ENCODE measurements at regions not wholly inside any gene's neighbourhood (a gene's known extent, or its start where the extent isn't known, plus 50 kb on each side); places are given as distances from the start of the nearest gene placed in this dataset.
"Not testable (repeated sequence)": the region's sequence is repeated elsewhere in the genome, so short reads cannot be mapped to it uniquely, and the experiment has no call there.

GRCh38 chr20:57813509-57814269 lies 103.9 kb upstream of the PMEPA1 start:
- DNase-seq (ENCODE audit: insufficient read length, low spot score) (no peak), FAIRE-seq (no peak)
- TF ChIP-seq CTCF (IDR thresholded peaks at IDR 0.05; ENCODE audit: insufficient read depth, missing control alignments) = no peak

- not testable (repeated sequence) for DNase-seq (ENCODE audit: insufficient read length, low spot score); FAIRE-seq
These were observed 102.8 kb upstream of the PMEPA1 start for GRCh38 chr20:57812632-57813031.

GRCh38 chr20:57811374-57812020 lies 101.7 kb upstream of the PMEPA1 start:
- no peak for DNase-seq (ENCODE audit: insufficient read length, low spot score)
- no peak for FAIRE-seq
- TF ChIP-seq CTCF (IDR thresholded peaks at IDR 0.05; ENCODE audit: insufficient read depth, missing control alignments) = no peak

- no peak for DNase-seq (ENCODE audit: insufficient read length, low spot score)
- no peak for FAIRE-seq
These were observed 100.9 kb upstream of the PMEPA1 start for GRCh38 chr20:57810511-57811373.

GRCh38 chr20:57809661-57810172 lies 99.9 kb upstream of the PMEPA1 start:
- TF ChIP-seq CTCF (IDR thresholded peaks at IDR 0.05; ENCODE audit: insufficient read depth, missing control alignments) = no peak
- no peak for FAIRE-seq
- DNase-seq (ENCODE audit: insufficient read length, low spot score) = no peak

More at GRCh38 chr20:57810511-57811373, 100.9 kb upstream of the PMEPA1 start:
- TF ChIP-seq CTCF (IDR thresholded peaks at IDR 0.05; ENCODE audit: insufficient read depth, missing control alignments) = no peak

GRCh38 chr20:57809149-57809548 lies 99.3 kb upstream of the PMEPA1 start:
- DNase-seq (ENCODE audit: insufficient read length, low spot score) = no peak
- FAIRE-seq = no peak
- TF ChIP-seq CTCF (IDR thresholded peaks at IDR 0.05; ENCODE audit: insufficient read depth, missing control alignments) = no peak
